ENCODE measurements at regions not wholly inside any gene's neighbourhood (a gene's known extent, or its start where the extent isn't known, plus 50 kb on each side); places are given as distances from the start of the nearest gene placed in this dataset.

GRCh38 chr5:96090215-96090614 lies 128.6 kb upstream of the ELL2 start:
- peaks cover 12 to 30% (median 13%) of the 10 kb centered on the region in 4 donors for H3K4me1 ChIP-seq
- 79 to 96% (median 94%) methylated on average over 1 of the region's 1 CpG for WGBS, 5 donors
- no peak for DNase-seq
- H3K27me3 ChIP-seq = no peaks in the 10 kb centered on the region
- no peak for TF ChIP-seq CTCF (IDR thresholded peaks at IDR 0.05)
- no peak for TF ChIP-seq POLR2AphosphoS5 (IDR thresholded peaks at IDR 0.05)
- no peak for TF ChIP-seq EP300 (IDR thresholded peaks at IDR 0.05)
- no peak for TF ChIP-seq POLR2A (IDR thresholded peaks at IDR 0.05)
- H3K27ac ChIP-seq = no peak overlapping the region
- no peak overlapping the region for H3K4me3 ChIP-seq
- H3K36me3 ChIP-seq = no peaks in the 10 kb centered on the region
- no peaks in the 10 kb centered on the region for H3K9me3 ChIP-seq
- intact Hi-C loops (cut with DNase I; ENCODE audit: low total_unique reads) = no loop called here

GRCh38 chr5:96088706-96089498 lies 127.3 kb upstream of the ELL2 start:
- Histone ChIP-seq H3K27ac (no peak overlapping the region), H3K36me3 (no peaks in the 10 kb centered on the region), H3K4me3 (no peak overlapping the region), H3K4me1 (peaks cover 5 to 28% (median 10%) of the 10 kb centered on the region in 4 donors), H3K27me3 (no peaks in the 10 kb centered on the region), H3K9me3 (no peaks in the 10 kb centered on the region)
- intact Hi-C loops (cut with DNase I; ENCODE audit: low total_unique reads) = no loop called here
- 71 to 77% (median 74%) methylated on average over 4 of the region's 4 CpGs for WGBS, 5 donors
- DNase-seq = peak in 1 of 2 donors; percentile 50
- TF ChIP-seq POLR2A (IDR thresholded peaks at IDR 0.05) = no peak
- no peak for TF ChIP-seq CTCF (IDR thresholded peaks at IDR 0.05)

- intact Hi-C loops (cut with DNase I; ENCODE audit: low total_unique reads) = no loop called here
- Histone ChIP-seq H3K27me3 (no peaks in the 10 kb centered on the region), H3K9me3 (no peaks in the 10 kb centered on the region), H3K36me3 (no peaks in the 10 kb centered on the region), H3K27ac (no peak overlapping the region), H3K4me1 (peaks cover 5 to 25% (median 10%) of the 10 kb centered on the region in 4 donors), H3K4me3 (no peak overlapping the region)
- DNase-seq = no peak
- WGBS, 5 donors = 36 to 66% (median 50%) methylated on average over 3 of the region's 3 CpGs
- TF ChIP-seq POLR2A (IDR thresholded peaks at IDR 0.05) (no peak), EP300 (IDR thresholded peaks at IDR 0.05) (no peak), POLR2AphosphoS5 (IDR thresholded peaks at IDR 0.05) (no peak), CTCF (IDR thresholded peaks at IDR 0.05) (no peak)
These were observed 126.3 kb upstream of the ELL2 start for GRCh38 chr5:96087939-96088338.

- WGBS, 5 donors = 32 to 59% (median 56%) methylated on average over 2 of the region's 2 CpGs
- Histone ChIP-seq H3K27ac (peak overlapping the region in 3 of 5 donors; percentile 24 to 44 (median 44)), H3K36me3 (no peaks in the 10 kb centered on the region), H3K27me3 (no peaks in the 10 kb centered on the region), H3K4me3 (no peak overlapping the region), H3K4me1 (peaks cover 4 to 15% (median 8%) of the 10 kb centered on the region in 4 donors), H3K9me3 (no peaks in the 10 kb centered on the region)
- DNase-seq = no peak
- intact Hi-C loops (cut with DNase I; ENCODE audit: low total_unique reads) = no loop called here
- no peak for TF ChIP-seq POLR2A (IDR thresholded peaks at IDR 0.05)
- no peak for TF ChIP-seq CTCF (IDR thresholded peaks at IDR 0.05)
- no peak for TF ChIP-seq EP300 (IDR thresholded peaks at IDR 0.05)
- TF ChIP-seq POLR2AphosphoS5 (IDR thresholded peaks at IDR 0.05) = no peak
These were observed 123.3 kb upstream of the ELL2 start for GRCh38 chr5:96084874-96085506.

Data from stomach (tissue), 8 donors.